ENCODE measurements at regions not wholly inside any gene's neighbourhood (a gene's known extent, or its start where the extent isn't known, plus 50 kb on each side); places are given as distances from the start of the nearest gene placed in this dataset.

- TF ChIP-seq EZH2 (IDR thresholded peaks at IDR 0.05; ENCODE audit: insufficient read depth, poor library complexity, severe bottlenecking) (no peak), EZH2phosphoT487 (IDR thresholded peaks at IDR 0.05; ENCODE audit: insufficient read depth, low read depth) (no peak)
Measured at GRCh38 chr6:128638817-128639216, 118.4 kb upstream of the PTPRK start.

All from GM23248 (cell line).